ENCODE measurements at regions not wholly inside any gene's neighbourhood (a gene's known extent, or its start where the extent isn't known, plus 50 kb on each side); places are given as distances from the start of the nearest gene placed in this dataset.

GRCh38 chrX:120697053-120697452, 67.2 kb upstream of the C1GALT1C1 start:
- H3K79me2 ChIP-seq (ENCODE audit: insufficient read depth, low read length) = no peaks in the 10 kb centered on the region
- no peak for TF ChIP-seq CTCF (IDR thresholded peaks at IDR 0.05)
- H3K9ac ChIP-seq (ENCODE audit: insufficient read depth, low read length, poor library complexity, severe bottlenecking) = no peak overlapping the region
- no peaks in the 10 kb centered on the region for H3K36me3 ChIP-seq (replicated peaks in 1 of 2; ENCODE audit: control insufficient read depth in 1 of 2, insufficient read depth in 2 of 2, low read length in 2 of 2)
- no peak overlapping the region for H3K4me3 ChIP-seq (replicated peaks in 1 of 3; ENCODE audit: low read depth in 2 of 3, low read length in 3 of 3)
- H2AFZ ChIP-seq (ENCODE audit: insufficient read depth, low read depth, low read length, poor library complexity, severe bottlenecking) = no peak overlapping the region
- no peak overlapping the region for H3K27ac Mint-ChIP-seq
- no peaks in the 10 kb centered on the region for H4K20me1 ChIP-seq (ENCODE audit: insufficient read depth, low read length)
- no peak for DNase-seq
- H3K4me2 ChIP-seq (replicated peaks; ENCODE audit: extremely low read depth, low read length, poor library complexity, severe bottlenecking) = no peak overlapping the region
- no peaks in the 10 kb centered on the region for H3K27me3 ChIP-seq (ENCODE audit: control insufficient read depth in 2 of 2, insufficient read depth in 2 of 2, low read length in 2 of 2)
- H3K27me3 Mint-ChIP-seq (ENCODE audit: low read depth in 3 of 3) = peaks cover 0 to 4% (median 0%) of the 10 kb centered on the region in 3 donors
- no peak overlapping the region for H3K4me3 Mint-ChIP-seq
- no peak overlapping the region for H3K27ac ChIP-seq (ENCODE audit: low read depth in 1 of 2, low read length in 2 of 2)
- H3K9me3 Mint-ChIP-seq = peaks cover 2 to 12% (median 6%) of the 10 kb centered on the region in 7 donors
- H3K9me3 ChIP-seq (replicated peaks in 1 of 2; ENCODE audit: control insufficient read depth in 1 of 2, insufficient read depth in 1 of 2, low read length in 2 of 2) = no peaks in the 10 kb centered on the region
- H3K36me3 Mint-ChIP-seq = no peaks in the 10 kb centered on the region
- peaks cover 7% of the 10 kb centered on the region for H3K4me1 Mint-ChIP-seq
- no peaks in the 10 kb centered on the region for H3K4me1 ChIP-seq (ENCODE audit: control insufficient read depth in 1 of 2, insufficient read depth in 2 of 2, low read length in 2 of 2)
- intact Hi-C loops (cut with micrococcal nuclease) = no loop called here

- Histone ChIP-seq H3K79me2 (ENCODE audit: insufficient read depth, low read length) (no peaks in the 10 kb centered on the region), H3K4me3 (replicated peaks in 1 of 3; ENCODE audit: low read depth in 2 of 3, low read length in 3 of 3) (no peak overlapping the region), H3K4me2 (replicated peaks; ENCODE audit: extremely low read depth, low read length, poor library complexity, severe bottlenecking) (no peak overlapping the region), H2AFZ (ENCODE audit: insufficient read depth, low read depth, low read length, poor library complexity, severe bottlenecking) (no peak overlapping the region), H3K27ac (ENCODE audit: low read depth in 1 of 2, low read length in 2 of 2) (no peak overlapping the region), H3K9ac (ENCODE audit: insufficient read depth, low read length, poor library complexity, severe bottlenecking) (no peak overlapping the region), H3K4me1 (ENCODE audit: control insufficient read depth in 1 of 2, insufficient read depth in 2 of 2, low read length in 2 of 2) (no peaks in the 10 kb centered on the region), H3K27me3 (ENCODE audit: control insufficient read depth in 2 of 2, insufficient read depth in 2 of 2, low read length in 2 of 2) (no peaks in the 10 kb centered on the region), H3K36me3 (replicated peaks in 1 of 2; ENCODE audit: control insufficient read depth in 1 of 2, insufficient read depth in 2 of 2, low read length in 2 of 2) (no peaks in the 10 kb centered on the region), H4K20me1 (ENCODE audit: insufficient read depth, low read length) (no peaks in the 10 kb centered on the region), H3K9me3 (replicated peaks in 1 of 2; ENCODE audit: control insufficient read depth in 1 of 2, insufficient read depth in 1 of 2, low read length in 2 of 2) (no peaks in the 10 kb centered on the region)
- Mint-ChIP-seq H3K4me1 (peaks cover 7% of the 10 kb centered on the region), H3K36me3 (no peaks in the 10 kb centered on the region), H3K27ac (no peak overlapping the region), H3K27me3 (ENCODE audit: low read depth in 3 of 3) (peaks cover 0 to 6% (median 0%) of the 10 kb centered on the region in 3 donors), H3K9me3 (peaks cover 0 to 7% (median 1%) of the 10 kb centered on the region in 7 donors), H3K4me3 (no peak overlapping the region)
- DNase-seq = no peak
- intact Hi-C loops (cut with micrococcal nuclease) = no loop called here
- no CpG with 5 or more reads among the region's 2 CpGs for WGBS (ENCODE audit: insufficient coverage)
- TF ChIP-seq CTCF (IDR thresholded peaks at IDR 0.05) = no peak
Measured at GRCh38 chrX:120692319-120692718, 62.5 kb upstream of the C1GALT1C1 start.

All from CD14-positive monocyte (primary cell).